Liver (tissue), 8 donors: ENCODE measurements at regions not wholly inside any gene's neighbourhood (a gene's known extent, or its start where the extent isn't known, plus 50 kb on each side); places are given as distances from the start of the nearest gene placed in this dataset.

ENCODE experiments used
- DNase-seq: peaks from one replicate; pipeline ENCODE4 v3.0.0-alpha.2; 2017; ENCODE audit warnings: low spot score
- H3K27ac ChIP-seq, 2 donors: one replicate each; pipeline ENCODE4 v1.7.0; 2013; ENCODE audit warnings: inconsistent platforms in 2 of 2, low read length in 2 of 2, control low read depth in 1 of 2, low read depth in 1 of 2, mild to moderate bottlenecking in 1 of 2
- H3K27me3 ChIP-seq, 4 donors: one replicate each; pipeline versions ENCODE4 v1.6.1 to v1.7.0; 2013; ENCODE audit warnings: low read length in 3 of 4, inconsistent platforms in 1 of 4, mild to moderate bottlenecking in 1 of 4, moderate library complexity in 1 of 4; ENCODE audit not compliant: control insufficient read depth in 4 of 4, insufficient read depth in 4 of 4
- H3K36me3 ChIP-seq, 4 donors: one replicate each; pipeline versions ENCODE4 v1.6.1 to v1.7.0; 2013; ENCODE audit warnings: low read length in 3 of 4, mild to moderate bottlenecking in 3 of 4, low read depth in 1 of 4, moderate library complexity in 1 of 4; ENCODE audit not compliant: control insufficient read depth in 4 of 4, insufficient read depth in 3 of 4
- H3K4me1 ChIP-seq, 4 donors: one replicate each; pipeline versions ENCODE4 v1.6.1 to v1.7.0; 2013; ENCODE audit warnings: low read length in 3 of 4, mild to moderate bottlenecking in 3 of 4, moderate library complexity in 1 of 4; ENCODE audit not compliant: control insufficient read depth in 4 of 4, insufficient read depth in 4 of 4
- H3K4me3 ChIP-seq, 3 donors: one replicate each; pipeline versions ENCODE4 v1.6.1 to v1.7.0; 2013; ENCODE audit warnings: low read length in 3 of 3, control low read depth in 1 of 3, low read depth in 1 of 3, mild to moderate bottlenecking in 1 of 3
- H3K9ac ChIP-seq, 2 donors: one replicate each; pipeline ENCODE4 v1.7.0; 2013; ENCODE audit warnings: low read length in 2 of 2, mild to moderate bottlenecking in 2 of 2, moderate library complexity in 2 of 2, control low read depth in 1 of 2, low read depth in 1 of 2
- H3K9me3 ChIP-seq, 4 donors: one replicate each; pipeline versions ENCODE4 v1.6.1 to v1.7.0; 2013; ENCODE audit warnings: low read length in 3 of 4; ENCODE audit not compliant: control insufficient read depth in 4 of 4
- EGR1 ChIP-seq, 2 donors: IDR thresholded peaks; 2 replicates each; pipeline ENCODE4 v1.6.1; 2016 to 2018; ENCODE audit warnings: antibody characterized with exemption in 2 of 2, low read depth in 2 of 2
- FOXA1 ChIP-seq: IDR thresholded peaks from 2 replicates; pipeline ENCODE4 v1.6.1; 2016; ENCODE audit warnings: antibody characterized with exemption
- HNF4A ChIP-seq, 2 donors: conservative IDR thresholded peaks; 2 replicates each; pipeline ENCODE4 v1.6.1; 2016; ENCODE audit warnings: antibody characterized with exemption in 2 of 2, mild to moderate bottlenecking in 2 of 2
- HNF4G ChIP-seq: IDR thresholded peaks from 2 replicates; pipeline ENCODE4 v1.6.1; 2016; ENCODE audit warnings: antibody characterized with exemption
- JUND ChIP-seq, 2 donors: IDR thresholded peaks; 2 replicates each; pipeline ENCODE4 v1.6.1; 2016; ENCODE audit warnings: antibody characterized with exemption in 2 of 2
- NR2F2 ChIP-seq: IDR thresholded peaks from 2 replicates; pipeline ENCODE4 v1.6.1; 2016; ENCODE audit warnings: antibody characterized with exemption
- RAD21 ChIP-seq, 2 donors: IDR thresholded peaks; 2 replicates each; pipeline ENCODE4 v1.6.1; 2016; ENCODE audit warnings: antibody characterized with exemption in 2 of 2, mild to moderate bottlenecking in 2 of 2
- RXRA ChIP-seq, 2 donors: IDR thresholded peaks; 2 replicates each; pipeline ENCODE4 v1.6.1; 2017 to 2018; ENCODE audit warnings: antibody characterized with exemption in 2 of 2, mild to moderate bottlenecking in 1 of 2
- SP1 ChIP-seq: IDR thresholded peaks from 2 replicates; pipeline ENCODE4 v1.6.1; 2018; ENCODE audit warnings: antibody characterized with exemption, mild to moderate bottlenecking
- TAF1 ChIP-seq: conservative IDR thresholded peaks from 2 replicates; pipeline ENCODE4 v1.6.1; 2016; ENCODE audit warnings: antibody characterized with exemption, mild to moderate bottlenecking
- YY1 ChIP-seq: IDR thresholded peaks from 2 replicates; pipeline ENCODE4 v1.6.1; 2016; ENCODE audit warnings: antibody characterized with exemption, mild to moderate bottlenecking
- WGBS: extraction: QIAGEN DNeasy Blood & Tissue Kit; methylation state at CpG from one replicate; pipeline ENCODE4 v1.1.7; 2013; 5-methylcytosine and 5-hydroxymethylcytosine counted together
- TF ChIP-seq, protein P1 (sequence below): IDR thresholded peaks from 2 replicates; pipeline ENCODE4 v1.6.1; 2016; ENCODE audit warnings: antibody characterized with exemption
- TF ChIP-seq, protein P2 (sequence below): IDR thresholded peaks from 2 replicates; pipeline ENCODE4 v1.6.1; 2016; ENCODE audit warnings: antibody characterized with exemption
- TF ChIP-seq, protein P3 (sequence below): IDR thresholded peaks from 2 replicates; pipeline ENCODE4 v1.6.1; 2016; ENCODE audit warnings: antibody characterized with exemption
- TF ChIP-seq, protein P4 (sequence below): fragments of 150-350 bp; IDR thresholded peaks from 2 replicates; pipeline ENCODE4 v1.5.1; 2017; ENCODE audit warnings: improper control_type of control experiment, low read depth, low read length; ENCODE audit not compliant: missing input control
- donor health status: healthy.
- donor health status: healthy.
- donor health status: healthy.
- donor health status: healthy.
- donor health status: healthy.

DNA sequence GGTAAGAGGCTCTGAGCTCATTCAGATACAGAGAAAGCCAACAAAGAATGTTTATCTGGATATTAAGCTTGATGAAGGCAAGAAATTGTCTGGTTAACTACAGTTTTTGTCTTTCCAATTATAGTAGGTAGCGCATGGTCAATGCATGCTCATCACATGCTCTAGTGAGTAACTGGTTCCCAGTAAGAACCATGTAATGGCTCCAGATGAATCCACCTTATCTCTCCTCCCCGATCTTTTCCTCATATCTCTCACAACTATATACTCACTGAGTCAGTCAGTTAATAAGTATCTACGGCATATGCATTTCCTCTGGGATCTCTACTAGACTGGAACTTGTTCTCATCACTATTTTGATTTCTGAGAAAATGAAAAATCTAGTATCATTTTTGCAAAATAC lies 340.7 kb upstream of the DYNLRB2 start (continued):
- no peak for TF ChIP-seq FOXA1
- no peak for TF ChIP-seq RXRA (IDR thresholded peaks at IDR 0.05)
- no peak for TF ChIP-seq JUND (IDR thresholded peaks at IDR 0.05)
- no peak for TF ChIP-seq HNF4G
- no peak for TF ChIP-seq NR2F2
- no peak for TF ChIP-seq YY1
- TF ChIP-seq EGR1 (IDR thresholded peaks at IDR 0.05; ENCODE audit: low read depth in 2 of 2): no peak

DNA sequence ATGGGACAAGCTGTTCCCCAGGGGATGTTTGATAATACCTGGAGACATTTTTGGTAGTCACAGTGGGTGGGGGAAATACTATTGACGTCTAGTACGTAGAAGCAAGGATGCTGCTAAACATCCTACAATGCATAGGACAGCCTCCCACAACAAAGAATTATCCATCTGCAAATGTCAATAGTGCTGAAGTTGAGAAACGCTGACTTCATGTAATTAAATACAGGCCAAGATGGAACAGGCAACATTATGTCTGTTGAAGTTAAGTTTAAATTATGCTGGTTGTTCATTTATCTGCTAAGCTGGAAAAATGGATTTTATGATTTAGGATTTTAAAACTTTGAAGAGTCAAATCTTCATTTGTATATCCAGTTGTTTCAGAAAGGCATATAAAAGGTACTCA lies 341.2 kb upstream of the DYNLRB2 start:
- TF ChIP-seq, protein P1, sequence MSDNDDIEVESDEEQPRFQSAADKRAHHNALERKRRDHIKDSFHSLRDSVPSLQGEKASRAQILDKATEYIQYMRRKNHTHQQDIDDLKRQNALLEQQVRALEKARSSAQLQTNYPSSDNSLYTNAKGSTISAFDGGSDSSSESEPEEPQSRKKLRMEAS: no peak
- 82% methylated on average over 3 of the region's 3 CpGs for WGBS
- no peaks in the 10 kb centered on the region for H3K27me3 ChIP-seq
- H3K9me3 ChIP-seq: no peaks in the 10 kb centered on the region
- H3K4me1 ChIP-seq: no peaks in the 10 kb centered on the region
- DNase-seq: no peak
- H3K4me3 ChIP-seq: no peak overlapping the region
- no peak overlapping the region for H3K9ac ChIP-seq
- H3K27ac ChIP-seq: no peak overlapping the region
- no peaks in the 10 kb centered on the region for H3K36me3 ChIP-seq

DNA sequence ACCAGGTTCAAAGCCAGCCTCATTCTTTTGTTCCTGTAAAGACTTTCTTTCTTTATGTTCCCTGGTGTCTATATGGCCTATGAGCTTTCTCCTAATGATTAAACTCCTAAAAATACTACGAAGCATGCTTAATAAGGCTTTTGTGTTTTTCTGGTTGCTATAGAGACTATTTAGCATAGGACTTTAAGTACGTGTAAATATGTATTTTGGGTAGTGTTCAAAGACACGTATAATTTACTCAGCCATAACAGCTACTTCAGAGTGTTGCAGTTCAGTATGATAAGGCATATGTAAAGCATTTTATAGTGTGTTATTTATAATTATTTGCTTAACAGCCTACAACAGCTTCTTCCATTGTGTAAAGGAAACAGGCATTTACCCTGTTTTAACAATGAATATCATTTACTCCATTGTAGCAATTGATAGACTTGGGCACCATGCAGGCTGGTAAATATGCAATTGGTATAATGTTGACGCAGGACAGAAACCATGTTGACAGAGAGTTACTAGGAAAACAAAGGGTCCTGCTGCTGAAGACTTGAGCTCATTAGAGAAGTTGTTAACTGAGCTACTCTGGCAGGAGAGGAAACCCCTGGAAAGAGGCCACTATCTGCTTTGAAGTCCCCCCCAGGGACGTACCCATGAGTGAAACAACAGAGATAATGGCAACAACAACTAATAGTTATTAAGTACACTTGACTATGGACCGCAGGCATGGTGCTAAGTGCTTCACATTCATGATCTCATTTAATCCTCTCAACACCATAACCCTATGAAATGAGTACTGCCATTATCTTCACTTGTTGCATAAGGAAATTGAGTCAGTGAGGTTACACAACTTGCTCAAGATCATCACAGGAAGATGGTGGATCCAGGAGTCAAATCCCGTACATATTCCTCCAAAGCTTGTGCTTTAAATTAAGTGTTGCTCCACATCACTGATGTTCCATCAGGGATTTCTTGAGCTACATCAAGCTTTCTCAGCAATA lies 342.2 kb upstream of the DYNLRB2 start:
- Histone ChIP-seq H3K4me3 (no peak overlapping the region), H3K4me1 (no peaks in the 10 kb centered on the region), H3K36me3 (no peaks in the 10 kb centered on the region), H3K27me3 (no peaks in the 10 kb centered on the region), H3K9ac (no peak overlapping the region), H3K27ac (no peak overlapping the region), H3K9me3 (no peaks in the 10 kb centered on the region)
- no peak for DNase-seq
- TF ChIP-seq RXRA (IDR thresholded peaks at IDR 0.05) (no peak), RAD21 (IDR thresholded peaks at IDR 0.05) (no peak), YY1 (no peak), NR2F2 (no peak), JUND (IDR thresholded peaks at IDR 0.05) (no peak), HNF4G (no peak), EGR1 (IDR thresholded peaks at IDR 0.05; ENCODE audit: low read depth in 2 of 2) (no peak), SP1 (no peak)
- 63% methylated on average over 7 of the region's 7 CpGs for WGBS

DNA sequence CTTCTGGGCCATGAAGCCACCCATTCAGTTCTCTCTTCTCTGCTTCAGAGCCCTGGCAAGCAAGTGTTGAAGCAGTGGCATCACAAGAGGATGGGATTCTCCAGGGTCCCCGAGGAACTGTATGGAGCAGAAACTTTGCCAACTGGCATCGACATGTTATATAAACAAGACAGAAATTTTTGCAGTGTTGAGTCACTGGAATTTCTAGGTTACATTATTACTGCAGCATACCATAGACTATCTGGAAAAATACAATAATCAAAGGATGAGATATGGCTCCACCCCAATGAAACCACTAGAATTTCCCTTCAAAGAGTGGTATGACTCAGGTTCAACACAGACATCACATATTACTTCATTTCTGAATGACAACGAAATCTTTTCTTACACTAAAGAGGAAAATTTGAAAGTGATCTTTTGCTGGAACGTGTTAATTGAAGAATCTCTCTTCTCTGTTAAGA lies 343.0 kb upstream of the DYNLRB2 start:
- H3K9me3 ChIP-seq: no peaks in the 10 kb centered on the region
- TF ChIP-seq, protein P2, sequence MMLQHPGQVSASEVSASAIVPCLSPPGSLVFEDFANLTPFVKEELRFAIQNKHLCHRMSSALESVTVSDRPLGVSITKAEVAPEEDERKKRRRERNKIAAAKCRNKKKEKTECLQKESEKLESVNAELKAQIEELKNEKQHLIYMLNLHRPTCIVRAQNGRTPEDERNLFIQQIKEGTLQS: no peak
- TF ChIP-seq RAD21 (IDR thresholded peaks at IDR 0.05) (no peak), SP1 (no peak), RXRA (IDR thresholded peaks at IDR 0.05) (no peak), EGR1 (IDR thresholded peaks at IDR 0.05; ENCODE audit: low read depth in 2 of 2) (no peak), TAF1 (no peak), HNF4G (no peak), YY1 (no peak), FOXA1 (no peak), HNF4A (conservative IDR thresholded peaks at IDR 0.05) (no peak), JUND (IDR thresholded peaks at IDR 0.05) (no peak), NR2F2 (no peak)
- TF ChIP-seq, protein P3, sequence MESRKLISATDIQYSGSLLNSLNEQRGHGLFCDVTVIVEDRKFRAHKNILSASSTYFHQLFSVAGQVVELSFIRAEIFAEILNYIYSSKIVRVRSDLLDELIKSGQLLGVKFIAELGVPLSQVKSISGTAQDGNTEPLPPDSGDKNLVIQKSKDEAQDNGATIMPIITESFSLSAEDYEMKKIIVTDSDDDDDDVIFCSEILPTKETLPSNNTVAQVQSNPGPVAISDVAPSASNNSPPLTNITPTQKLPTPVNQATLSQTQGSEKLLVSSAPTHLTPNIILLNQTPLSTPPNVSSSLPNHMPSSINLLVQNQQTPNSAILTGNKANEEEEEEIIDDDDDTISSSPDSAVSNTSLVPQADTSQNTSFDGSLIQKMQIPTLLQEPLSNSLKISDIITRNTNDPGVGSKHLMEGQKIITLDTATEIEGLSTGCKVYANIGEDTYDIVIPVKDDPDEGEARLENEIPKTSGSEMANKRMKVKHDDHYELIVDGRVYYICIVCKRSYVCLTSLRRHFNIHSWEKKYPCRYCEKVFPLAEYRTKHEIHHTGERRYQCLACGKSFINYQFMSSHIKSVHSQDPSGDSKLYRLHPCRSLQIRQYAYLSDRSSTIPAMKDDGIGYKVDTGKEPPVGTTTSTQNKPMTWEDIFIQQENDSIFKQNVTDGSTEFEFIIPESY: no peak
- TF ChIP-seq, protein P4, sequence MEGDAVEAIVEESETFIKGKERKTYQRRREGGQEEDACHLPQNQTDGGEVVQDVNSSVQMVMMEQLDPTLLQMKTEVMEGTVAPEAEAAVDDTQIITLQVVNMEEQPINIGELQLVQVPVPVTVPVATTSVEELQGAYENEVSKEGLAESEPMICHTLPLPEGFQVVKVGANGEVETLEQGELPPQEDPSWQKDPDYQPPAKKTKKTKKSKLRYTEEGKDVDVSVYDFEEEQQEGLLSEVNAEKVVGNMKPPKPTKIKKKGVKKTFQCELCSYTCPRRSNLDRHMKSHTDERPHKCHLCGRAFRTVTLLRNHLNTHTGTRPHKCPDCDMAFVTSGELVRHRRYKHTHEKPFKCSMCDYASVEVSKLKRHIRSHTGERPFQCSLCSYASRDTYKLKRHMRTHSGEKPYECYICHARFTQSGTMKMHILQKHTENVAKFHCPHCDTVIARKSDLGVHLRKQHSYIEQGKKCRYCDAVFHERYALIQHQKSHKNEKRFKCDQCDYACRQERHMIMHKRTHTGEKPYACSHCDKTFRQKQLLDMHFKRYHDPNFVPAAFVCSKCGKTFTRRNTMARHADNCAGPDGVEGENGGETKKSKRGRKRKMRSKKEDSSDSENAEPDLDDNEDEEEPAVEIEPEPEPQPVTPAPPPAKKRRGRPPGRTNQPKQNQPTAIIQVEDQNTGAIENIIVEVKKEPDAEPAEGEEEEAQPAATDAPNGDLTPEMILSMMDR: no peak
- H3K4me3 ChIP-seq: no peak overlapping the region
- H3K36me3 ChIP-seq: no peaks in the 10 kb centered on the region
- no peak for DNase-seq
- H3K27ac ChIP-seq: no peak overlapping the region
- H3K9ac ChIP-seq: no peak overlapping the region
- no peaks in the 10 kb centered on the region for H3K4me1 ChIP-seq
- 67% methylated on average over 4 of the region's 4 CpGs for WGBS
- H3K27me3 ChIP-seq: no peaks in the 10 kb centered on the region
